Vagina (tissue), 2 donors: ENCODE measurements at regions not wholly inside any gene's neighbourhood (a gene's known extent, or its start where the extent isn't known, plus 50 kb on each side); places are given as distances from the start of the nearest gene placed in this dataset.

Experiments used
- CTCF ChIP-seq, 3 experiments: fragments of 450-650 bp in 2 of 3; fragments of 200-600 bp in 1 of 3; sonication (generic) in 1 of 3; IDR thresholded peaks; one replicate each; pipeline ENCODE4 v1.5.1; 2017 to 2019; ENCODE audit warnings: antibody characterized with exemption in 3 of 3, mild to moderate bottlenecking in 2 of 3, moderate library complexity in 2 of 3
- POLR2A ChIP-seq, 2 donors: fragments of 450-650 bp; IDR thresholded peaks; one replicate each; pipeline ENCODE4 v1.6.1; 2017; ENCODE audit warnings: antibody characterized with exemption in 2 of 2, mild to moderate bottlenecking in 2 of 2, moderate library complexity in 2 of 2

- TF ChIP-seq CTCF (IDR thresholded peaks at IDR 0.05) = no peak
- no peak for TF ChIP-seq POLR2A (IDR thresholded peaks at IDR 0.05)
These were observed 319.3 kb upstream of the CCL2 start for GRCh38 chr17:33935822-33936221.
